ENCODE measurements at regions not wholly inside any gene's neighbourhood (a gene's known extent, or its start where the extent isn't known, plus 50 kb on each side); places are given as distances from the start of the nearest gene placed in this dataset.
"Not testable (repeated sequence)": the region's sequence is repeated elsewhere in the genome, so short reads cannot be mapped to it uniquely, and the experiment has no call there.

DNA sequence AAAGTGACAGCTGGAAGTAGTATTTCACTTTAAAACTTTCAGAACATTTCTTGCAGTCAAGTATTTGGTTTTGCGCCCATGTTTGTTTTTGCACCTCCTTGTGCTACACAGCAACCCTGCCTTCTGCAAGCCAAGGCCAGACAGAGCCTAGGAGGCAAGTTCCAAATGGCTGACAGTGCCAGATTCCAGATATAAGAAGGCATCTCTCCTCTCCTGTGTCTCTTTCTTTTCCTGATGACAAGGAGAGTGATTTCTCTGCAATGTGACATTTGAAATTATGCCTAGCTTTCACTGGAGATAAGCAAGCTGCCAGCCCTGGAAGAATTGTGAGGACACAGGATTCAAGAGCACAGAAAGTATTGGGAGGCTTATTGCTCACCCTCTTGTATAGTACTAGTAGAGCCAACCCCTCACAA lies 149.1 kb upstream of the TENT5A start:
- no peak for DNase-seq

DNA sequence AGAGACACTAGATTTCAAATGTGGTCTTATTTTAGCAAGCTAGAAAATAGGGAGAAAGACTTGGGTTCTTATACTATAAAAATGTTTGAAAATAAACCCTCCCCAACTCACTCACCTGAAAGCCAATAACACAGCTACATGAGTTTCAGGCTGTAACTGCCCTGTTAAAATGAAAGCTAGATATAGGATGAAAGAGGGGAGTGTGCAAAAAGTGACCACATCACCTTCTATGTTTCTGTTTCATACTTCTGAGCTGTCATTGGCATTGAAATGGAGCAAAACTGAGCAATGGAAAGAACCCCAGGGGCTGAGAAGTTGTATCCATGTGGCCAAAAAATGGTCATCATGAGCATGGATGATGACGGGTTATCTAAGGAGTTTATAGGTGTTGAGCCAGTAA lies 148.1 kb upstream of the TENT5A start:
- no peak for DNase-seq

DNA sequence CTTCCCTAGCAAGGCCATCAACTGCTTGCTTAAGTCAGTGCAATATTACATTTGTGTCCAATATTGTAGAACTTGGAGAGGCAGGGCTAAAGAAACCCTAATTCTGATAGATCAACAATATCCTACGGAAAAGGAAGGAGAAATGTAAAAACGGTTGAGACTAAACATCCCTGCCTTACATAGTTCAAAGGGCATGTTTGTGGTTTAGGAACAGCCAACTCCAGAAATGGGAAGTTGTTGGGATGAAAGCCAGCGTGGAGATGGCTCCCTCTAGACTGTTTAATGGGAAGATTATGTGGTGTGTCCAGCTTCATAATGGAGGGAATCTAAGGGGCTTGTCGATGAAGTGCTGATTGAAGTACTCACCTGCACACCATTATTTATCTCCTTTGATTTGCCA lies 145.3 kb upstream of the TENT5A start:
- DNase-seq, result no peak

DNA sequence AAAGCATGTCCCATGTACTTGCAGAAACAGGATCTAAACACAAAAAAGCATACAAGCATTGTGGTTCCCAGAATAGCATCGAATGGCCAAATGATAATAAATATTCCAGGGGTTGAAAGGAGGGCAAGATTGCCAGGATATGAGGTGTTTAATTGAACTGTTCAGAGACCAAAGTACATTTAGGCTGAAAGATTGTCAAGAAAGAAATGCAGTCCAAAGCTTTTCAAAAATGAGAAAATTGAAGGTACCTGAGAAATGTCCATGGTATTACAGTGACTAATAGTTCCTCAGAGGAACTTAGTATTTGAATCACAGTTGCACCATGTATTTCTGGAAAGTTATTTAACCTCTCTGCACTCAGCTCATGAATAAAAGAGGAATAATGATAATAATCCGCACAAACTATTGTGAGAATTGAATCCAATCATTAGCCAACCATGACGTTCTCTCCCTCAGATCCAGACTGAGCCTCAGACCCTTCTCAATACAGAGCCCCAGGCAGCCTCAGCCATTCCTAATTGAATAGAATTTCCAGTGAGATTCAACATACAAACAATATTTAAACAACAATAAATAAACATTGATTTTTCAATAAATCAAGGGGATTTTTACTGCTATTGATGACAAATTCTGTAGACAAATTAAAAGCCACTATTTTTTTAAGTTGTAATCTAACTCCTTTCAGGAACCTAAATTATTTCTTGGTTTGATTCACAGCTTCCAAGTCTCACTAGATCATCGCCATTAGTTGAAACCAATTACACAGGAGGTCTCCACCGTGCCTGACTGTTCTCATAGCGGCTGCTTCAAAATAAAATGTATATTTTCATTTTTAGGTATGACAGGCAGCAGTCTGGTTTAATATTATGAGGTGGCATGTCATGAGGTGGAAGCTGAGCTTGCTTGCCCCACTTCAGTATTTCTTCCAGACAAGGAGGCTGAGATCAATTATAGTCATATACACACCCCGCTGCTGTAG lies 144.3 kb upstream of the TENT5A start:
- DNase-seq, result no peak

DNA sequence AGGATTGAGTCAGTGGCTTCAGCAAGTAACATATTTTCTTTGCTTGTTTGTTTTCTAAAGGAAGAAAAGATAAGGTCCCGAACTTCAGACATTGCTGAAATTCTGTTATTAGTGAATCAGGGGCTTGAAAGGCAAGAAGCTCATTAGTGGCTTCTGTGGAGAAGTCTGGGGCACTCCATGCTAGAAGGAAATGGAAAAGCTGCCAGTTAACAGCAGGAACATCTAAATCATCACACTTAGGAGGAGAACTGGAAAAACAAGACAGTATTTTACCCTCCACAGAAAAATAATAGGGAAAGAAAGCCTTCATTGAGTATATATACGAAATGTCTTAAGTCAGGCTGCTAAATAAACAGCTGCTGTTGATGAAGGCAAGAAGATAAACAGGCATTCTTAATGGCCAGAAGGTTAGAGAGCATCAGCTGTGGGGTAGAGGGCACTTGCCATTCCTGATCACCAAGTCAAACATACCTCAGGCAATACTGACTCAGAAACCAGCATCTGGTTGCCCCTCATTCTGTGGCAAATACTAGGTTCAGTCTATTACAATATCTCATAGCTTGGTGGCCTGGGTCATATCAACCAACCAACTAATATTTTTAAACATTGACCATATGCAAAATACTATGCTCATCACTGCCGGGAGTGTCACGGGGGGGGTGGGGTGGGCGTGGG lies 143.2 kb upstream of the TENT5A start:
- DNase-seq, result no peak

DNA sequence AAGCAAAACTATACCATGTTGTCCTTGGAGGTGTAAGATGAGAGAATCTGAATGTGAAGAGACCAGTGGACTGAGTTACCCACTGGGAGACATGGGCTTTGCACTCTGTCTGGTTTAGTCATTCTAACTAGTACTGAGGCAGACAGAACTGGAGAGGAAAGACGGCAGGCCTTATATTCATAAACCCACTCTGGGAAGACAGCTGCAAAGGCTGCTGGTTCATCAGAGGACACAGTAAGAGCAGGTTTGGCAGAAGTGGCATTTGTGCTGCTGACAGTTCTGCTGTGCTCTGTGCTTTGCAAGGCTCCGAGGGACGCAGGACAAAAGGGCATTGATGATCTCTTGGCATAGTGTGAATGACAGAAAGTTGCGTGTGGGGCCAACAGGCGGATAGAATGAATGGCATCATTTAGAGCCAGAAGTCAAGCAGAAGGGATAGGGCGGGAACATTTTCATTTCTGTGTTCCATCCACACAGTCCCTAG lies 142.3 kb upstream of the TENT5A start:
- DNase-seq, result peak; percentile 94

DNA sequence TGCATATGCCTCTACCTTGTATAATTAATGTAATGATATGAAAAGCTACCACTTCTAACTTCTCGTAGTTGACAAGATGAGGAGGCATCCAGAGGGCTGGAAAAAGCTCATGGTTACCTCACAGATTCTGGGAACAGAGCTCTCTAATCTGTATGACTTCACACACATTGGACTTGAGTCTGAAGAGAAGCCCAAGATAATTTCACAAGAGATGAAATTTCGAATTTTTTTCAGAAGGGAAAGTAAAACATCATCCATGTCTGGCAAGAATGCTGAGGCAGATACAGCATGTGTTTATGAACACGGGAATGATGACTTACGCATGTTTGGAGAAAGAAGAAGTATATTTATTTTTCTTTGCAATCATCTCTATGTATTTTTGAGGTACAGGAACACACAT lies 141.8 kb upstream of the TENT5A start:
- no peak for DNase-seq

DNA sequence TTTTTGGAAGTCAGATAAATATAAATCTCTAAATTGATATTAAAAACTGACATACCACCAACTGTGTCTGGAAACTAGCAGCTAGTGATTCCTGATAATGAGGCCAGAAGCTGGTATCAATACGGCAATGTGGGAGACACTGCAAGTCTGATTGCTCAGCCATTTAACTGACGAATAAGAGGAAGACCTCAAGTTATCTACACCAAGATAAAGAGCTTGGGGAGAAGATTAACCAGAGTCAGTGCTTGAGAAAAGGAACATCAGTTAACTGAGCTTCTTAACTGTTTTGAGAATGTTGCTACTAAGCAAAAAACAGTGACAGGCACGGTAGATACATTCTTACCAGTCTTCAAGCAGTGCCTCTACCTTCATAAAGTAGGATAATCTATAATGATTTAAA lies 140.4 kb upstream of the TENT5A start:
- DNase-seq, result no peak

DNA sequence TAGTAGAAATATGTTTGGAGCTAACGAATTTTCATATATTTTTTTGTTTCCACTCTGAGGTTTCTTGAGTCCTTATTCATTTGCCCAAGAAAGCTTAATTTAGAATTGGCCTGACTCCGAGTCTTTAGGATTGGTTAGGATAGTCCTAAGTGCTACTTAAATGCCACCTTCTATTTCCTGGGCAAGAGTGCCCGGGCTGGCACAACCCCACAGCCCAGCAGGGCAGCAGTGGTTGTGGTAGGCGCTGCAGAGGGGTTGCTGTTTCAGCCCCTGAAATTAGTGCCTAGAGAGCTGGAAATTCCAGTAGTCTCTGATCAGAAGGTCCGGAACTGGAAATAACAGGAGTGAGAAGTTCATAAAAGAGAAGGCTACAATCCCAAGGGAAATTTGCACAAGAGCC lies 139.4 kb upstream of the TENT5A start:
- DNase-seq, result no peak

DNA sequence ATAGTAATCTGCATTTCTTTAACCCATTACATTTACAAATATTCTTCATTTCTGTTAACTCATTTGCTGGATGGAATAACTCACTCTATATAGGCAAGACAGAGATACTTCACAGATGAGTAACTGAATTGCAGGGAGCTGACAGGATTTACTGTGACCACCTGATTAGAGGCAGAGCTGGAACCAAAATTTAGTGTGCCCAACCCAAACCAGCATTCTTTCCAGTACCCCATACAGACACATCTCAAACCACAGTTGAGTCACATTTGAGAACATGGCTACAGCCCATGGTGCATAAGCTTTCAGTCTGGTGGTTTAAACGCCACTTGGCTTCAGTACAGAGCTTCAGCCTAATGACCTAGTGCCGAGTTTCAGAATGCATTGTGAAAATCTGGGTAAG lies 138.4 kb upstream of the TENT5A start:
- DNase-seq, result no peak

DNA sequence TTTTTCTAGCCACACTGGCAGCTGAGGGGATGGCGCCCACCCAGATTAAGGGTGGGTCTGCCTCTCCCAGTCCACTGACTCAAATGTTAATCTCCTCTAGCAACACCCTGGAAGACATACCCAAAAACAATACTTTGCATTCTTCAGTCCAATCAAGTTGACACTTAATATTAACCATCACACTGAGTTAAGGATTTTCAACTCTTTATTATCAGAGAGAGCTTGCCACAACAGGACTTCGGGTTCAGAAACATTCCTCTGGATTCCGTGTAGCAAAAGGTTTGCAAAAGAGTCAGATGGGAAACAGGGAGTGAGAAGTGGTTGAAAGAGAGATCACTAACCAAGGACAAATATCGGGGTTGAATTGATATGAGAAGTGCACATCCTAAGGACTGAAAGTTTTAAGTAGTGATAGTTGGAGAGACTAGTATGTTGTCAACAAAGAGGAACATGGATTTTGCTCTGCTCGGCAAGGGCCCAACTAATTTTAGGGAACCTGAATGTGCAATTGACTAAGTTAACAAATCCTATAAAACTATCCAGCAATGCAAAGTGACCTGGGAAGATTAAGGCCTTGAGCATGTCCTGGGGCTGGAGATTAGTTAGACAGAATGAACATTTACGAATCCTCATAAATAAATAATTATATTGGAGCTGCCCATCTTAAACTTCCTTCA lies 137.0 kb upstream of the TENT5A start:
- DNase-seq, result no peak

DNA sequence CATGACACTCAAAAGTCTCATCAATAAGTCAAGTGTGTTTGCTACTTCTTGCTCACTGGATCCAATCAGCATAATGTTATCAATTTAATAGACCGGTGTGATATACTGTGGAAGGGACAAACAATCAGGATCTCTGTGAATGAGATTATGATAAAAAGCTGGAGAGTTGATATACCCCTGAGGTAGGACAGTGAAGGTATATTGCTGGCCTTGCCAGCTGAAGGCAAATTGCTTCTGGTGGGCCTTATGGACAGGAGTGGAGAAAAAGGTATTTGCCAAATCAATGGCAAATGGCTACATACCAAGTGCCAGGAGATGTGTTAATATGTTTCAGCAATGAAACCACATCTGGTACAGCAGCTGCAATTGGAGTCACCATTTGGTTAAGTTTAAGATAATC lies 134.4 kb upstream of the TENT5A start:
- DNase-seq, result not testable (repeated sequence)

DNA sequence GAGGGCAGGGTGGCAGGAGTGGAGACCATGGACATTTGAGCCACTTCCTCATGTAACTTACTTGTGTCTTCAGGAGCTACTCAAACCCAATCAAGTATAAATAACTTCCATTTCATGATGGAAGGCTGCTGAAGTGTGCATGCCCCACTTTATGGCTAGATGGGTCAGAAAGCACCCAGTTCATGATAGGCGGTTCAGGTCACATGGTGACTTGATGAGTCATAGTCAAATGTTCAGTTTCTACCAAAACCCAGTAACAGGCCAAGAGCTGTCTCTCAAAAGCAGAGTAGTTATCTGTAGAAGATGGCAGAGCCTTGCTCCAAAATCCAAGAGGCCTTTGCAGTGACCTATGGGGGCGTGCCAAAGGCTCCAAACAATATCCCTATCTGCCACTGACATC lies 133.7 kb upstream of the TENT5A start:
- no peak for DNase-seq

DNA sequence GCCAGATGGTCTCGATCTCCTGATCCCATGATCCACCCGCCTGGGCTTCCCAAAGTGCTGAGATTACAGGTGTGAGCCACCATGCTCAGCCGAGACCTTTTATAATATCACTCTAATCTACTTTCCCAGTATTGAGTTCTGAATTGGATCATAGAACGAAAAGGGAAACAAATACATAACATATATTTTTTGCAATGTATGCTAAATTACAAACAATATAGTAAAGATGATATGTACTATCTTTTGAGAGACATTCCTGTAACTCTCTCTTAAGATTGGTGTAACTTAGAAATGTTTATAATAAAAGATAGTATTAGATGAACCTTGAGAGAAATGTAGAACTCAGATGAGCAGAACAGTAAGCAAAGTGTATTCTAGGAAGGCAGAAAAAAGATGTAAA lies 129.2 kb upstream of the TENT5A start:
- DNase-seq, result no peak

DNA sequence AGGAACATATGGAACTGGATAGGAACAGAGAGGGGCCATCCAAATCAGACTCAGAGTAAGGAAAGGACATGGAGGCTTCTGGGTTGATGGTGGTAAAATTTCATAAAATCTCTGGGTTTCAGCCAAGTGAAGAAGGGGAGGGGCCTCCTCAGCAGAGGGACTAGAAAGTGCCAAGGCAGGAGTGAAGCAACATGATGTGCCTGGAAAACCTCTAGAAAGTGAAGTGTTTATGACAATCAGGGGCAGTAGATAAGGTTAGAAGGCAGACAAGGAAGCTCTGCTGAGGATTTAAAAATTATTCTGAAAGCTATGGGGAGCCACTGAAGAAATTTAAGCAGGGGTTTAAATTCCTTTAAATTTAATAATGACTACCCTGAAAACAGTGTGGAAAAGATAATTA lies 126.0 kb upstream of the TENT5A start:
- DNase-seq, result no peak

DNA sequence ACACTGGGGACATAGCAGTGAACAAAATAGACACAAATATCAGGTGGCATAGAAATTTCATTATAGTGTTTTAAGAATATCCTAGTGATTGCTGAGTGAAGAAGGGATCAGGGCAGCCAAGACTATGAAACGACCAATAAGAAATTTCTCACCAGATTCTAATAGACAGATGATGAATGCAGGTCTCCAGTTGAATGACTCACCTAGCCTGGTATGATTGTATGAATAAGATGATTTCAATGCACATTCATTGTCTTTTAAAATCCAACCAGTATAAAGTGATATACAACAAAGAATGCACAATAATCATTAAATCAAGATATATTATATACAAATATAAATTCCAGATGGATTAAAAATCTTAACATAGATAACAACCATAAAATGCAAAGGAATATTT lies 124.5 kb upstream of the TENT5A start:
- DNase-seq, result no peak

DNA sequence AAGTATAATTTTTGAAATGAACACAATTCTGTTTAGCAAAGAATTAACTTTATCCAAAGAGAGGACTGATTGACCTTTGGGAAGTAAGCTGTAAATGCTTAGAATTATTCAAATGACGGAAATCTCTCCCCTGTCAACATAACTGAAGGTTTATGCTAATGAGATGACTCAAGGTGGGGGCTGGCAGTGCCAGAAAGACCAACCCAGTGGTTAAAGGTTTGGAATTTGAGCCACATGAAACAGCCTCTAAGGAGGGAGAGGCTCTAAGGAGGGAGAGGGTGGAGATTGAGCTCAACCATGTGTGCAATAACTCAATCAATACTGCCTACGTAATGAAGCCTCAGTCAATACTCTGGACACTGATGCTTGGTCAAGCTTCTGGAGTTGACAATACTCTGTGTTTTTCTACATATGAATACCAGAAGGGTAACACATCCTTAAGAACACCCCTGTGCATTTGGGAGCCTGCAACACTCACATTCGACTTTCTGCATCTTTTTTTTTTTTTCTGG lies 123.4 kb upstream of the TENT5A start:
- no peak for DNase-seq

DNA sequence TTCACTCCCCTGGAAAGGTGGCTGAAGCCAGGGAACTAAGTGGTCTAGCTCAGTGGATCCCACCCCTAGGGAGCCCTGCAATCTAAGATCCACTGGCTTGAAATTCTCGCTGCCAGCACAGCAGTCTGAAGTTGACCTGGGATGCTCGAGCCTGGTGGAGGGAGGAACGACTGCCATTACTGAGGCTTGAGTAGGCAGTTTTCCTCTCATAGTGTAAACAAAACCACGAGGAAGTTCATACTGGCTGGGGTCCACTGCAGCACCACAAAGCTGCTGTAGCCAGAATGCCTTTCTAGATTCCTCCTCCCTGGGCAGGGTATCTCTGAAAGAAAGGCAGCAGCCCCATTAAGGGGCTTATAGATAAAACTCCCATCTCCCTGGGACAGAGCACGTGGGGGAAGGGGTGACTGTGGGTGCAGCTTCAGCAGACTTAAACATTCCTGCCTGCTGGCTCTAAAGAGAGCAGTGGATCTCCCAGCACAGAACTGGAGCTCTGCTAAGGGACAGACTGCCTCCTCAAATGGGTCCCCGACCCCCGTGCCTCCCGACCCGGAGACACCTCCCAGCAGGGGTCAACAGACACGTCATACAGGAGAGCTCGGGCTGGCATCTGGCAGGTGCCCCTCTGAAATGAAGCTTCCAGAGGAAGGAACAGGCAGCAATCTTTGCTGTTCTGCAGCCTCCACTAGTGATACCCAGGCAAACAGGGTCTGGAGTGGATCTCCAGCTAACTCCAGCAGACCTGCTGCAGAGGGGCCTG lies 117.4 kb upstream of the TENT5A start:
- not testable (repeated sequence) for DNase-seq

DNA sequence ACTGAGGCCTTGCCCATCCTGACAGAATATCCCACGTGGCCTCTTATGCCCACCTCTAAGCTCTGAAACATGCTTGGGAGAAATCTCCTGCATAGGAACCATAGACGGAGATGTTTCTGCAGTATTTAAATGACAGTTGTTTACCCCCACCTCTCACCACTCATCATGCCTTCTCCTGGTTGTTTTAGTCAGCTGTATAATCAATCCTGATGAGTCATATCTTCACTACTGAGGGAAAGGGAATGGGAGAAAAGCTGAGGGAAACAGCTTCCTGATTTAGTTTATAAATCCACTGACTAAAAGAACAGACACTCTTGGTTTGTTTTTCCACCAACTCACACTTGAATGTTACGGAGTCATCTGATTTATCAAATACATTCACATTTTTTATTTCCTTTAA lies 113.2 kb upstream of the TENT5A start:
- DNase-seq, result no peak

DNA sequence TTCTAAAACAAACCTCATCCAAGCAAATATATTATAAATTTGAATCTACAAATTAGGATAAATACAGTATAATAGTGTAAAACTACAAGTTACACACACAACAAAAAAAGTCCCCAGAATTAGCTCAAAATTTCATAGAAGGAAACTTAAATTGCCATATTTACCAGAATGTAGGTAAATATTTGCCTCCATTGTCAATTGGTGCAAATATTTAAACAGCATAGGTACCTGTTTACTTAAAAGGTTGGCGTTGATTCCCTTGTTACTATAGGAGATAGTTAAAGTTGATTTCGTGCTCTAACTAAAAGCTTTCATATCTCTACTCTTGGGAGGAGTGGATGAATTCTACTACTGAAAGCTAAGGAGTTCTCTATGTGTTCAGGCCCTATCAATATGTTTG lies 111.6 kb upstream of the TENT5A start:
- no peak for DNase-seq

DNA sequence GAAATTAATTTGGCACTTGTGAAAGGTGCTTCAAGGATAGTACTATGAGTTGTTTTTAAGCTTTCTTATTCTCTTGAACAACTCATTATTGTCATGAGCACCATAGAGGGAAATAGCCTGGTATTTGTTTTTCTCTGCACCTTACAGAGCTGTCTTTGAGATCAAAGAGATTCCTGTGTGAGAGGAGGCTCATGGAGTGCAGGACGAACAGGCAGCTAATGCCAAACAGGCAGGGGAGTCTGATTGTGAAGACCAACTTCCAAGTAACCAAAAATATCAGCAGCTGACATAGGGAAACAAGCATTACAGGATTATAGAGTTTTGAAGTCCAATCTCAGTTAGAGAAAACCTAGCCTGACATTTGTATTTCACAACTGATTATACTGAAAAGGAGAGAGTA lies 110.6 kb upstream of the TENT5A start:
- DNase-seq, result no peak

DNA sequence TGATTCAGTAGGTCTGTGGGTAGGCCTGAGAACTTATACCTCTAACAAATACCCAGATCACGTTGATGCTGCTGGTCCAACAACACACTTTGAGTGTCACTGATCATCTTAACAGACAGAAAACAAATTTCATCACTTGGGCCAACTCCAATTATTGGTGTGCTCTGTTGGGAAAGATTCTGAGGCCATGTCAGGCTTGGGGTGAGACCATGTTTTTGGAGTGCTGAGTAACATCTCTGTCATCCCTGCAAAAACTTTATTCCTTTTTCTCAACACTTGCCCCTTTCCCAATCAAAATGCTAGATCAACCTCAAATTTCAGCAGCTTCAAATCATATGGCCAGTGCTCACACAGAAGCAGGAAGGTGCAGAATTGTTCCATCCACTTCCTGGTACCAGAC lies 108.8 kb upstream of the TENT5A start:
- DNase-seq, result no peak

DNA sequence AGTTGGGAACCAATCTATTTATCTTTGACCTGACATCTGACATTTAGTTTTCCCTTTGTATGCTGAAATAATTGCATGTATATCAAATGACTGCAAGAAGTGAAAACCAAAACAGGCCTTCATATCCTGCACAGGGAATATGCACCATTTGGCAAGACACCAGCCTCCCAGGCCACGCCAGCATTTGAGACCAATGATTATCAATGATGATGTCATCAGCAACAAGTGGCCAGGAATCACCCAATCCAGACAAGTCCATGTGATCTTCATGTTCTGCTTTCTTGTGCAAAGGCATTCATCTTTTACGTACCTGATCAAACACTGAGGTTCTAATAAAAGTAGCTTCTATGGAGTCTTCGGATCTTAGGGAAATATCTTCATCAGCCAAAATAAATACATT lies 107.4 kb upstream of the TENT5A start:
- DNase-seq, result no peak

All from midbrain (tissue), 1 donor.